Right lobe of liver (tissue), 6 donors: ENCODE measurements at regions not wholly inside any gene's neighbourhood (a gene's known extent, or its start where the extent isn't known, plus 50 kb on each side); places are given as distances from the start of the nearest gene placed in this dataset.

ENCODE experiments used
- ATAC-seq, 4 donors: fragments of 200-7000 bp; cut with Tn5 transposase; one replicate each; pipeline ENCODE4 v1.9.1; 2020; ENCODE audit warnings: mild to moderate bottlenecking in 4 of 4, moderate library complexity in 4 of 4
- DNase-seq, 3 donors: peaks; one replicate each; pipeline ENCODE4 v3.0.0-alpha.2; 2020
- H3K27ac ChIP-seq, 3 donors: fragments of 200-600 bp; one replicate each; pipeline ENCODE4 v1.8.0; 2022
- H3K27me3 ChIP-seq, 2 donors: fragments of 200-600 bp; one replicate each; pipeline ENCODE4 v1.8.0; 2022
- H3K36me3 ChIP-seq, 4 donors: fragments of 200-600 bp; sonication (generic) in 1 of 4; one replicate each; pipeline versions ENCODE4 v1.5.1 to v1.8.0; 2017 to 2022; ENCODE audit warnings: control low read depth in 1 of 4
- H3K4me1 ChIP-seq, 4 donors: fragments of 200-600 bp; sonication (generic) in 1 of 4; one replicate each; pipeline versions ENCODE4 v1.5.1 to v1.8.0; 2017 to 2022; ENCODE audit warnings: control low read depth in 1 of 4
- H3K4me3 ChIP-seq, 3 donors: fragments of 200-600 bp; one replicate each; pipeline ENCODE4 v1.8.0; 2022
- H3K9me3 ChIP-seq, 4 donors: fragments of 200-600 bp; sonication (generic) in 1 of 4; one replicate each; pipeline versions ENCODE4 v1.5.1 to v1.8.0; 2017 to 2022; ENCODE audit warnings: control low read depth in 1 of 4
- CTCF ChIP-seq, 4 donors: fragments of 200-600 bp in 3 of 4; fragments of 450-650 bp in 1 of 4; IDR thresholded peaks; one replicate each; pipeline versions ENCODE4 v1.5.1 to v1.8.0; 2016 to 2022; ENCODE audit warnings: antibody characterized with exemption in 4 of 4, mild to moderate bottlenecking in 2 of 4
- POLR2A ChIP-seq: fragments of 450-650 bp; IDR thresholded peaks from one replicate; pipeline ENCODE4 v1.6.1; 2017; ENCODE audit warnings: antibody characterized with exemption, mild to moderate bottlenecking
- WGBS: methylation state at CpG from one replicate; pipeline ENCODE4 v1.1.6; 2018; ENCODE audit warnings: low coverage, low lambda C conversion rate; ENCODE audit not compliant: insufficient coverage; ENCODE audit errors: missing lambda C conversion rate; 5-methylcytosine and 5-hydroxymethylcytosine counted together
- intact Hi-C, 2 donors: fragments of 100-400 bp; cut with DNase I; formaldehyde crosslinking; loops; one replicate each; pipeline versions ENCODE4 v1.11.2 to v1.14.1; 2022
- donor health status: DM: no; HTN: yes; CAD: no.
- donor health status: DM: no; HTN: no; CAD: no.
- donor health status: DM: no; HTN: no; CAD: no.
- donor health status: DM: no; HTN: yes; CAD: no.
- donor health status: DM: no; HTN: yes; CAD: no.

DNA sequence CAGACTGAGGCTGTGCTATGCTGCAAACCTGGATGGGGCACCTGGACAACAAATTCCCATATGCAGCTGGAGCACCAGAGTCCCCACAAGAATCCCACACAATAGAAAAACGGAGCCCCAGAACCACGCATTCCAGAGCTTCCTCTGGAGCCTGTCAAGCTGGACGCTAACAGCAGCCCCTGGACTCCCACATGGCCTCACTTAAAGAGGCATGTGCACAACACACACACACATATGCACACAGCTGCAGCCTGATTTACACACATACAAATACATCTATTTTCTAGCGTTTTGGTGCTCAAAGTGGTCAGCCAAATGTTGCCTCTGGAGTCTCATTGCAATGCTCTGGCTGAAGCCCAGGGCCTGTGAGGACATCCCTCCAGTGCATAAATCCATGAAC, 632.7 kb upstream of the ID2 start:
- WGBS, result no CpG with 5 or more reads among the region's 4 CpGs
- DNase-seq, result no peak

GRCh38 chr2:8049851-8050571, 631.8 kb upstream of the ID2 start:
- no peaks in the 10 kb centered on the region for H3K27me3 ChIP-seq
- TF ChIP-seq POLR2A, result no peak
- no peak for TF ChIP-seq CTCF (IDR thresholded peaks at IDR 0.05)
- no peak overlapping the region for H3K27ac ChIP-seq
- ATAC-seq (peak in 1 of 4 donors; percentile 42), DNase-seq (no peak)
- intact Hi-C loops, result no loop called here
- H3K36me3 ChIP-seq, result no peaks in the 10 kb centered on the region
- H3K4me3 ChIP-seq, result no peak overlapping the region
- WGBS, result 67% methylated on average over 3 of the region's 3 CpGs
- no peaks in the 10 kb centered on the region for H3K9me3 ChIP-seq
- no peaks in the 10 kb centered on the region for H3K4me1 ChIP-seq

More for the DNA sequence above, 632.7 kb upstream of the ID2 start:
- Histone ChIP-seq H3K4me3 (no peak overlapping the region), H3K36me3 (no peaks in the 10 kb centered on the region), H3K27ac (no peak overlapping the region), H3K9me3 (no peaks in the 10 kb centered on the region), H3K27me3 (no peaks in the 10 kb centered on the region), H3K4me1 (no peaks in the 10 kb centered on the region)
- ATAC-seq, result no peak
- intact Hi-C loops, result no loop called here
- TF ChIP-seq CTCF (IDR thresholded peaks at IDR 0.05) (no peak), POLR2A (no peak)

DNA sequence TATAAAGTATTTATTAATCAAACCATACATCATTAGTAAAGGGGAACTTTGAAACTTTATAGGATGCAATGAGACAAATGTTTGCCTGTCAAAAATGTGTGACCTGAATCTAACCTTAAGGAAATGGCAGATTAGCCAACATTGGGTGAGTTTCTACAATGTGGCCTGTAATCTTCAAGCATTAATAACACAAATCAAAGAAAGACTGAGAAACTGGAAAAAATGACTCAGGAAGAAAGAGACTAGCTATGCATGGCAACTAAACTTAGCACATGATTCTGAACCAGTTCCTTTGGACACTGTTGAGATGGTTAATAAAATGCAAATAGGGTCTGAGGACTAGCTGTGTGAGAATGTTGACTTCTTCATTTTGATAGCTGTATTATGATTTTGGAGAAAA, 628.6 kb upstream of the ID2 start:
- intact Hi-C loops, result no loop called here
- ATAC-seq, result no peak
- DNase-seq, result no peak
- H3K9me3 ChIP-seq, result no peaks in the 10 kb centered on the region
- H3K27ac ChIP-seq, result no peak overlapping the region
- no peak overlapping the region for H3K4me3 ChIP-seq
- H3K27me3 ChIP-seq, result no peaks in the 10 kb centered on the region
- H3K36me3 ChIP-seq, result no peaks in the 10 kb centered on the region
- TF ChIP-seq POLR2A (no peak), CTCF (IDR thresholded peaks at IDR 0.05) (no peak)
- H3K4me1 ChIP-seq, result no peaks in the 10 kb centered on the region

GRCh38 chr2:8054070-8054469, 627.8 kb upstream of the ID2 start:
- intact Hi-C loops, result no loop called here
- H3K27me3 ChIP-seq, result no peaks in the 10 kb centered on the region
- H3K4me1 ChIP-seq, result no peaks in the 10 kb centered on the region
- no peak for ATAC-seq
- TF ChIP-seq POLR2A, result no peak
- no peak for TF ChIP-seq CTCF (IDR thresholded peaks at IDR 0.05)
- H3K9me3 ChIP-seq, result no peaks in the 10 kb centered on the region
- WGBS, result 91% methylated on average over 6 of the region's 6 CpGs
- no peak overlapping the region for H3K4me3 ChIP-seq
- no peak overlapping the region for H3K27ac ChIP-seq
- DNase-seq, result no peak
- H3K36me3 ChIP-seq, result no peaks in the 10 kb centered on the region

DNA sequence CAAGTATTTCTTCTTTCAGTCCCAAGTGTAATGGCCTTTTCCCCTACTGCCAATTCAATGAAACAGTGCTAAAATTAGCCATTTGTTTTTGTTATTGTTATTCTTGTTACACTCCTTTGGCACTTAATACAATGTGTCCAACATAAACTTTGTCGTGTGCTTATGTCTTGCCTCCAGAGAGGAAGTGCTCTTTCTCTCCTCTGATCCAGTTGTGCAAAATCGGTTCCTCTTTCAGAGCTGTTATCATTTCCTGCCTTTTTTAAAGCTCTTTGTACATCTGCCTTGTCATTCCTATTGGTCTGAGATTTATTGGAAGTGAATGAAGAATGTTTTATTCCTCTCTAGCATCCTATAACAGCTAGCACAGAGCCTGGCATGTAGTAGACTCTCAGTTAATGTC, 623.2 kb upstream of the ID2 start:
- Histone ChIP-seq H3K27ac (no peak overlapping the region), H3K4me3 (no peak overlapping the region), H3K27me3 (no peaks in the 10 kb centered on the region), H3K4me1 (no peaks in the 10 kb centered on the region), H3K9me3 (no peaks in the 10 kb centered on the region), H3K36me3 (no peaks in the 10 kb centered on the region)
- TF ChIP-seq CTCF (IDR thresholded peaks at IDR 0.05) (no peak), POLR2A (no peak)
- DNase-seq (no peak), ATAC-seq (peak; percentile 45 to 70 (median 60))
- intact Hi-C loops, result no loop called here
- WGBS, result 47% methylated on average over 2 of the region's 2 CpGs
